ENCODE measurements at regions not wholly inside any gene's neighbourhood (a gene's known extent, or its start where the extent isn't known, plus 50 kb on each side); places are given as distances from the start of the nearest gene placed in this dataset.

DNA sequence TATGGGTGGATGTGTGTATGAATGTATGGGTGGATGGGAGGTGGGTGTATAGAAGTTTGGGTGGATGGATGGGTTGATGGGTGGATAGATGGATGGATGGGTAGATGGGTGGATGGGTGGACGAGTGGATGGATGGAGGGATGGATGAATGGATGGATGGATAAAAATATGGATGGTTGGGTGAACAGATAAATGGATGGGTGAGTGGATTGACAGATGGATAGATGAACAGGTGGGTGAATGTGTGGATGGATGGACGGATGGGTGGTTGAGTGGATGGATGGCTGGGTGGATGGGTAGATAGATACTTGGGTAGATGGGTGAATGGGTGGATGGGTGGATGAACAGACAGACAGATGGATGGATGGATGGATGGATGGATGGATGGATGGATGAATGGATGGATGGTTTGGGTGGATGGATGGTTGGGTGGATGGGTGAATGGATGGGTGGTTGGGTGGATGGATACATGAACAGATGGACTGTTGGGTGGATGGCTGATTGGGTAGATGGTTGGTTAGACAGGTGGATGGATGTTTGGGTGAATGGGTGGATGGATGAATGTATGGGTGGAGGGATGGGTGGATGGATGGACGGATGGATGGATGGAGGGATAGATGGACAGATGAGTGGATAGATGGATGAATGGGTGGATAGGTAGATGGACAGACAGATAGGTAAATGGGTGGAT is 166.8 kb downstream of the IRX2 start:
- TF ChIP-seq, protein P1, sequence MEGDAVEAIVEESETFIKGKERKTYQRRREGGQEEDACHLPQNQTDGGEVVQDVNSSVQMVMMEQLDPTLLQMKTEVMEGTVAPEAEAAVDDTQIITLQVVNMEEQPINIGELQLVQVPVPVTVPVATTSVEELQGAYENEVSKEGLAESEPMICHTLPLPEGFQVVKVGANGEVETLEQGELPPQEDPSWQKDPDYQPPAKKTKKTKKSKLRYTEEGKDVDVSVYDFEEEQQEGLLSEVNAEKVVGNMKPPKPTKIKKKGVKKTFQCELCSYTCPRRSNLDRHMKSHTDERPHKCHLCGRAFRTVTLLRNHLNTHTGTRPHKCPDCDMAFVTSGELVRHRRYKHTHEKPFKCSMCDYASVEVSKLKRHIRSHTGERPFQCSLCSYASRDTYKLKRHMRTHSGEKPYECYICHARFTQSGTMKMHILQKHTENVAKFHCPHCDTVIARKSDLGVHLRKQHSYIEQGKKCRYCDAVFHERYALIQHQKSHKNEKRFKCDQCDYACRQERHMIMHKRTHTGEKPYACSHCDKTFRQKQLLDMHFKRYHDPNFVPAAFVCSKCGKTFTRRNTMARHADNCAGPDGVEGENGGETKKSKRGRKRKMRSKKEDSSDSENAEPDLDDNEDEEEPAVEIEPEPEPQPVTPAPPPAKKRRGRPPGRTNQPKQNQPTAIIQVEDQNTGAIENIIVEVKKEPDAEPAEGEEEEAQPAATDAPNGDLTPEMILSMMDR (IDR thresholded peaks at IDR 0.05; ENCODE audit: low read depth, low read length), result no peak
- TF ChIP-seq EZH2phosphoT487 (IDR thresholded peaks at IDR 0.05; ENCODE audit: low read depth), result no peak

All from OCI-LY3 (cell line).